Common myeloid progenitor, CD34-positive (primary cell): ENCODE measurements at regions not wholly inside any gene's neighbourhood (a gene's known extent, or its start where the extent isn't known, plus 50 kb on each side); places are given as distances from the start of the nearest gene placed in this dataset.

Experiments
- CTCF ChIA-PET: fragments of 350-600 bp; sonication (Branson Sonifier 250); formaldehyde crosslinking; loops from one replicate; lab custom pipeline; 2021; ENCODE audit warnings: antibody characterized with exemption; lab: Charles Lee
- POLR2A ChIA-PET: fragments of 350-600 bp; sonication (Branson Sonifier 250); formaldehyde crosslinking; loops from one replicate; lab custom pipeline; 2021; ENCODE audit warnings: antibody characterized with exemption; lab: Charles Lee
- DNase-seq, 3 donors: peaks; one replicate each; pipeline versions ENCODE4 v3.0.0 to v3.0.0-alpha.2; 2013
- H3K27ac ChIP-seq, 2 experiments: 1 replicate in 1 of 2; 2 replicates in 1 of 2; pipeline ENCODE4 v1.7.0; 2013; ENCODE audit warnings: inconsistent platforms in 2 of 2, low read length in 2 of 2, mild to moderate bottlenecking in 2 of 2, low read depth in 1 of 2, moderate library complexity in 1 of 2; ENCODE audit not compliant: severe bottlenecking in 2 of 2, insufficient read depth in 1 of 2, poor library complexity in 1 of 2
- H3K27me3 ChIP-seq, 5 experiments: replicated peaks in 2 of 5; 1 replicate in 3 of 5; 2 replicates in 2 of 5; pipeline versions ENCODE4 v1.6.1 to v1.7.0; 2013; ENCODE audit warnings: low read length in 4 of 5, mild to moderate bottlenecking in 2 of 5, moderate library complexity in 2 of 5, inconsistent platforms in 1 of 5; ENCODE audit not compliant: insufficient read depth in 5 of 5, control insufficient read depth in 4 of 5
- H3K36me3 ChIP-seq, 4 experiments: 1 replicate in 2 of 4; 2 replicates in 2 of 4; pipeline versions ENCODE4 v1.6.1 to v1.7.0; 2013; ENCODE audit warnings: low read length in 3 of 4, control low read depth in 1 of 4, mild to moderate bottlenecking in 1 of 4; ENCODE audit not compliant: control insufficient read depth in 4 of 4, insufficient read depth in 4 of 4
- H3K4me1 ChIP-seq, 4 experiments: 1 replicate in 3 of 4; 2 replicates in 1 of 4; pipeline versions ENCODE4 v1.6.1 to v1.7.1; 2013; ENCODE audit warnings: low read length in 3 of 4, mild to moderate bottlenecking in 3 of 4, control low read depth in 1 of 4, inconsistent platforms in 1 of 4, moderate library complexity in 1 of 4; ENCODE audit not compliant: control insufficient read depth in 4 of 4, insufficient read depth in 4 of 4; ENCODE audit errors: control extremely low read depth in 1 of 4
- H3K4me3 ChIP-seq, 7 experiments: 1 replicate in 4 of 7; 2 replicates in 3 of 7; pipeline versions ENCODE4 v1.5.1 to v1.7.0; 2013; ENCODE audit warnings: mild to moderate bottlenecking in 7 of 7, low read length in 6 of 7, moderate library complexity in 6 of 7, inconsistent platforms in 2 of 7, low read depth in 2 of 7, control low read depth in 1 of 7; ENCODE audit not compliant: insufficient read depth in 4 of 7, control insufficient read depth in 1 of 7; ENCODE audit errors: extremely low read depth in 1 of 7
- H3K9me3 ChIP-seq, 5 experiments: 1 replicate in 4 of 5; 2 replicates in 1 of 5; pipeline versions ENCODE4 v1.6.1 to v1.7.1; 2013; ENCODE audit warnings: low read length in 4 of 5, mild to moderate bottlenecking in 2 of 5, inconsistent platforms in 1 of 5, low read depth in 1 of 5, moderate library complexity in 1 of 5; ENCODE audit not compliant: control insufficient read depth in 4 of 5, insufficient read depth in 2 of 5; ENCODE audit errors: control extremely low read depth in 1 of 5
- WGBS: methylation state at CpG from one replicate; pipeline ENCODE4 v1.1.5; 2013; ENCODE audit not compliant: insufficient coverage; 5-methylcytosine and 5-hydroxymethylcytosine counted together

GRCh38 chr9:110104261-110104809 is 103.6 kb downstream of the C9orf152 start:
- CTCF ChIA-PET = interaction anchor here (0.9 to 1.2 kb wide), 2 partner anchors 14 to 28 kb away, joined by 3 to 4 read pairs; no protein-coding TSS in a partner anchor
- peaks cover 0 to 3% (median 0%) of the 10 kb centered on the region in 4 experiments for H3K36me3 ChIP-seq
- no peak for DNase-seq

GRCh38 chr9:110105107-110105506 is 102.9 kb downstream of the C9orf152 start:
- no peaks in the 10 kb centered on the region for H3K4me1 ChIP-seq
- no peak for DNase-seq
- H3K4me3 ChIP-seq = no peak overlapping the region
- H3K27ac ChIP-seq = no peak overlapping the region
- ChIA-PET CTCF (interaction anchor here (0.9 to 1.4 kb wide), 4 partner anchors 9 to 29 kb away, joined by 3 to 4 read pairs (median 3); no protein-coding TSS in a partner anchor), POLR2A (no interaction called here)
- peaks cover 0 to 3% (median 0%) of the 10 kb centered on the region in 4 experiments for H3K36me3 ChIP-seq
- H3K27me3 ChIP-seq = no peaks in the 10 kb centered on the region
- WGBS = 100% methylated on average over 1 of the region's 2 CpGs
- no peaks in the 10 kb centered on the region for H3K9me3 ChIP-seq

More at GRCh38 chr9:110104261-110104809, 103.6 kb downstream of the C9orf152 start:
- Histone ChIP-seq H3K27me3 (no peaks in the 10 kb centered on the region), H3K27ac (no peak overlapping the region), H3K9me3 (no peaks in the 10 kb centered on the region), H3K4me3 (no peak overlapping the region), H3K4me1 (no peaks in the 10 kb centered on the region)
- 100% methylated on average over 3 of the region's 5 CpGs for WGBS
- POLR2A ChIA-PET = no interaction called here

GRCh38 chr9:110106661-110107060 is 101.3 kb downstream of the C9orf152 start:
- CTCF ChIA-PET = no interaction called here
- H3K36me3 ChIP-seq = peaks cover 0 to 3% (median 0%) of the 10 kb centered on the region in 4 experiments
- H3K9me3 ChIP-seq = no peaks in the 10 kb centered on the region
- DNase-seq = no peak
- no peaks in the 10 kb centered on the region for H3K27me3 ChIP-seq
- POLR2A ChIA-PET = no interaction called here
- WGBS = 100% methylated on average over 2 of the region's 2 CpGs
- no peaks in the 10 kb centered on the region for H3K4me1 ChIP-seq
- no peak overlapping the region for H3K4me3 ChIP-seq
- no peak overlapping the region for H3K27ac ChIP-seq

GRCh38 chr9:110109333-110110092 is 98.4 kb downstream of the C9orf152 start:
- DNase-seq = no peak
- ChIA-PET CTCF (interaction anchor here (0.6 kb wide), 1 partner anchor 498 kb away, joined by 3 read pairs; no protein-coding TSS in a partner anchor), POLR2A (no interaction called here)
- Histone ChIP-seq H3K4me1 (no peaks in the 10 kb centered on the region), H3K4me3 (no peak overlapping the region), H3K36me3 (peaks cover 0 to 3% (median 0%) of the 10 kb centered on the region in 4 experiments), H3K27ac (no peak overlapping the region), H3K27me3 (no peaks in the 10 kb centered on the region), H3K9me3 (no peaks in the 10 kb centered on the region)
- 94% methylated on average over 7 of the region's 7 CpGs for WGBS

- no peak overlapping the region for H3K27ac ChIP-seq
- no peaks in the 10 kb centered on the region for H3K9me3 ChIP-seq
- H3K4me1 ChIP-seq = no peaks in the 10 kb centered on the region
- H3K36me3 ChIP-seq = peaks cover 0 to 3% (median 0%) of the 10 kb centered on the region in 4 experiments
- no peak overlapping the region for H3K4me3 ChIP-seq
- WGBS = no CpG with 5 or more reads among the region's 2 CpGs
- H3K27me3 ChIP-seq = no peaks in the 10 kb centered on the region
- ChIA-PET POLR2A (no interaction called here), CTCF (no interaction called here)
- no peak for DNase-seq
These were observed 97.8 kb downstream of the C9orf152 start for GRCh38 chr9:110110154-110110553.

GRCh38 chr9:110111868-110112267 is 96.1 kb downstream of the C9orf152 start:
- CTCF ChIA-PET = interaction anchor here (1.8 kb wide), 1 partner anchor 39 kb away, joined by 5 read pairs; no protein-coding TSS in a partner anchor
- H3K9me3 ChIP-seq = no peaks in the 10 kb centered on the region
- no peak overlapping the region for H3K4me3 ChIP-seq
- no peaks in the 10 kb centered on the region for H3K4me1 ChIP-seq
- DNase-seq = no peak
- POLR2A ChIA-PET = no interaction called here
- H3K36me3 ChIP-seq = no peaks in the 10 kb centered on the region
- no peak overlapping the region for H3K27ac ChIP-seq
- no peaks in the 10 kb centered on the region for H3K27me3 ChIP-seq
- WGBS = 90% methylated on average over 3 of the region's 3 CpGs

GRCh38 chr9:110112792-110113191 is 95.2 kb downstream of the C9orf152 start:
- ChIA-PET POLR2A (no interaction called here), CTCF (interaction anchor here (1.8 kb wide), 1 partner anchor 39 kb away, joined by 5 read pairs; no protein-coding TSS in a partner anchor)
- Histone ChIP-seq H3K4me1 (no peaks in the 10 kb centered on the region), H3K9me3 (no peaks in the 10 kb centered on the region), H3K27me3 (no peaks in the 10 kb centered on the region), H3K4me3 (no peak overlapping the region), H3K27ac (no peak overlapping the region), H3K36me3 (no peaks in the 10 kb centered on the region)
- 100% methylated on average over 2 of the region's 4 CpGs for WGBS
- no peak for DNase-seq
